Stimulated activated CD4-positive, alpha-beta T cell treated with anti-CD3 and anti-CD28 coated beads, Interleukin-2, amount 100 ng/mL, for 24 hours (primary cell): ENCODE measurements at regions not wholly inside any gene's neighbourhood (a gene's known extent, or its start where the extent isn't known, plus 50 kb on each side); places are given as distances from the start of the nearest gene placed in this dataset.

ENCODE experiments used
- DNase-seq, 2 donors: peaks; one replicate each; pipeline ENCODE4 v3.0.0-alpha.2; 2020

- no peak for DNase-seq
These were observed 74.3 kb downstream of the KCNF1 start for GRCh38 chr2:10985901-10986535.

GRCh38 chr2:10987439-10987838, 75.7 kb downstream of the KCNF1 start:
- DNase-seq = no peak

- DNase-seq = no peak
These were observed 76.1 kb downstream of the KCNF1 start for GRCh38 chr2:10987861-10988260.

DNA sequence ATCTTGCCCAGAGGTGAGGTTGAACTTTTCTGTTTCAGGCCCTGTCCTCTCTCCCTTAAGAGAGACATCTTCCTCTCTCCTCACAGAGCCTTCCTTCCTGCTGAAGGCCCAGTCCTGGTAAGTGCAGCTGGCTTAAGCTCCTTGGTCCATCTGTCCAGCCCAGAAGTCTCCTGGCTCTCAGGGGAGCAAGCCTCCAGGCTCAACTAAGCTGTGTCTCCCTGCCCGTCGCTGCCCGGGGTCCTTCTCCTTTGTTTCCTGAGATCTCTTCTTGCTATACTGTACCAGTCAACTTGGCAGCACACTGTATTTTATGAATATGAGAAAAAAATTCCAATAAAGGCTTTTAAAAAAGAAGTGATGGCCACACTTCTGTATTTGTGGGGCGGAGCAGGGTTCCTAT, 77.4 kb downstream of the KCNF1 start:
- DNase-seq = no peak

- no peak for DNase-seq
These were observed 78.0 kb downstream of the KCNF1 start for GRCh38 chr2:10989782-10990181.

DNA sequence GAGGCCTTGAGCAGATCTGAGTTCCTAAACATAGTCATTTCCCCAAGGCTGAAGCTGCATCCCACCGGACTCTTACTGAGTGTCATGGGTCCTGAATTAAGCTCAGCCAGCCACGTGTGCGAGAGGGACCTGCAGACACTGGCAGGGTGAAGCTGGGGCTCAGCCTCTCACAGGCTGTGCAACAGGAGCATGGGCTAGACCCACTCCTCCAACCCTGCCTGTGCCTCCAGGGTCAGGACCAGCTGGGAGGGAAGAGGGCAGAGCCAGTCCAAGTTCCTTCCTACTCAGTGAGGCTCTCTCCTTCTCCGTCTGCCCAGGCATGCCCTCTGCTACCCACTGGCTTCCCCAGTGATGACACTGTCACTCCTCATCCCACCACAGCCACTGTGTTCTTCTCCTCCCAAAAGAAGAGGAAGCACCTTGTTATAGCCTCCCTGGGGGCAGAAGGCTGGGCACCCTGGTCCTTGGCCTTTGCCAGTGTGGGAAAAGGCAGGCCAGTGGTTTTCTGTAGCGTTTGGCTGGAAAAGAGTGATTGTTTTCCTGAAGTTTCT, 78.9 kb downstream of the KCNF1 start:
- no peak for DNase-seq

DNA sequence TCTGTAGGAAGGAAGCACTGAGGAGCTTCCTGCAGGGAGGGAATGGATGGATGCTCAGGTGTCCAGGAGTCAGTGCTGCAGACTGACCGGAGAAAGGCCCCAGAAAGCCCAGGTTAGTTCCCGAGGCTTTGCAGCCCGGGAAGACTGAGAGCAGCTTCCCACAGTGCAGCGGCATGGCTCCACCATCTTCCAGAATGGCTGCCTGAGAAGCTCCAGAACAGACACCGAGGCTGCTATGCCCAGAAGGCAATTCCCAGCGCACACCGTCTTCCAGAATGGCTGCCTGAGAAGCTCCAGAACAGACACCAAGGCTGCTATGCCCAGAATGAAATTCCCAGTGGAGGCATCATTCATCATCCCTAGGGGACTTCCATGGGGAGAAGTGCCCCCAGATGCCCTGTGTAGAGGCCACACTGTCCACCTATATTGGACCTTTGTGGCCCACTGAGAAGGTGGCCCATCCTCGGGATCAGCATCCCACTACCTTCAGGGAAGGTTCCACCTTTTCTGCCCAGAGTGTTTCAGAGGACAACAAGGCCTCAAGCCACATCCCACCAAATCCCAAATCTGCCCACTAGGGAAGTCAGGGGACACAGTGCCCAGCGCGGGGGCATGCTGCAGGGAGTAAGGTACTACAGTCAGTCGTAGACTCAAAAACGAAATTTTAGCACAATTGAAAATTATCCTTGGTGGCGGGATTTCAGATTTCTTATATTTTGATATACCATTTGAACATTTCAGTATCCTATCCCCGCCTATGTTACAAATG, 80.5 kb downstream of the KCNF1 start:
- no peak for DNase-seq

DNA sequence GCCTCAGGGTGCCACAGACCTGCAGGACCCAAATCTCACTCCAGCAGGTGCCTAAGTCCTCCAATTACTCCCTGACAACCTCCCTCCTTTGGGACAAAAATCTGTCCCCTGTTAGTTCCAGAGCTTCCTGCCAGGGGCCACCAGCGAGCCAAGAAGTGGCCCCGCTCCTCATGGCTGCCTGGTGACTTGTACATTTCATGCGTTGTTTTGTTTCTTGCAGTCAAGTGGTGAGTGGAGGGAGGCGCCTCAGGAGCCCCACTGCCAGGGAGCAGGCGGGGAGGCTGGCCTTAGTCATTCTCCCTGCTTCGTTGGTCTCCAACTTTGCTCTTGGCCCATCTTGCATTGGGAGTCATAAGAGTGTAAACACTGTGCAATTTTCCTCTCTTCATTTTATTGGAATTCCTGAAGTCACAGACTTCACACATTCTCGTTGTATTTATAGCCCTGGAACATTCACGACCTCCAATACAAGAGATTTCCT, 81.3 kb downstream of the KCNF1 start:
- DNase-seq = no peak

GRCh38 chr2:10995366-10995970, 83.7 kb downstream of the KCNF1 start:
- no peak for DNase-seq

DNA sequence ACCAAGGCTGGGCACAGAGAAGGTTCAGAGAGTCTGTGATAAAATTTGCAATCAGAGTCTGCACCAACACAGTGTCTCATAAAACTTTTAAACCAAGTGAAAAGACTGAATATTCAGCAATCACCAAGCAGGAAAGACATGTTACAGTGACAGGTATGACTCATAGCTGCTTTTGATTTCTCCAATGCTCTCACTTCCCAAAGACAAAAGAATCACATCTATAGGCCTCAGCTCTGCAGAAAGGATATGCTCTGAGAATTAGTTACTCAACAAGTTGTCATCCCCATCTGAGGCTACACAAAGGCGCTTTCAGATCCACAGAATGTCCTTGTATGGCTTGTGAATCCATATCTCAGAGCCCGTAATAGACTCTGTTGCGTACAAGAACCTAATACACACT, 92.5 kb downstream of the KCNF1 start:
- no peak for DNase-seq

DNA sequence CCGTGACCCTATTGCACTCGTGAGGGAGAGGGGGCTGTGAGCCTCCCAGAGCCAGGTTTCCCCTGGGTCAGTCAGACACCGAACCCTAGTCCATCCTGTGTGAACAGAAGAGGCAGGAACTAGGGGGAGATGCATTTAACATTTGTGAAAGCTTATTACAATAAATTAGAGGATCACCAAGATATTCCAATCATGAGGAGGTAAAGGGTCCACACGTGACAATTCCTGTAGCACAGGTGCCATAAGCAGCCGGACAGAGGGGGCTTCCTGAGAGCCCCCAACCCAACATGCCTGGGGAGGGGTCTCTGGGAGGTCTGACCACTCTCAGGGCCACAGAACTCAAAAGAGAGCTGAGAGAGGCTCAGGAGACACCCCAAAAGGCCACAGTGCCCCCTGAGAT, 93.3 kb downstream of the KCNF1 start:
- DNase-seq = no peak

- no peak for DNase-seq
These were observed 94.5 kb downstream of the KCNF1 start for GRCh38 chr2:11006191-11006590.

DNA sequence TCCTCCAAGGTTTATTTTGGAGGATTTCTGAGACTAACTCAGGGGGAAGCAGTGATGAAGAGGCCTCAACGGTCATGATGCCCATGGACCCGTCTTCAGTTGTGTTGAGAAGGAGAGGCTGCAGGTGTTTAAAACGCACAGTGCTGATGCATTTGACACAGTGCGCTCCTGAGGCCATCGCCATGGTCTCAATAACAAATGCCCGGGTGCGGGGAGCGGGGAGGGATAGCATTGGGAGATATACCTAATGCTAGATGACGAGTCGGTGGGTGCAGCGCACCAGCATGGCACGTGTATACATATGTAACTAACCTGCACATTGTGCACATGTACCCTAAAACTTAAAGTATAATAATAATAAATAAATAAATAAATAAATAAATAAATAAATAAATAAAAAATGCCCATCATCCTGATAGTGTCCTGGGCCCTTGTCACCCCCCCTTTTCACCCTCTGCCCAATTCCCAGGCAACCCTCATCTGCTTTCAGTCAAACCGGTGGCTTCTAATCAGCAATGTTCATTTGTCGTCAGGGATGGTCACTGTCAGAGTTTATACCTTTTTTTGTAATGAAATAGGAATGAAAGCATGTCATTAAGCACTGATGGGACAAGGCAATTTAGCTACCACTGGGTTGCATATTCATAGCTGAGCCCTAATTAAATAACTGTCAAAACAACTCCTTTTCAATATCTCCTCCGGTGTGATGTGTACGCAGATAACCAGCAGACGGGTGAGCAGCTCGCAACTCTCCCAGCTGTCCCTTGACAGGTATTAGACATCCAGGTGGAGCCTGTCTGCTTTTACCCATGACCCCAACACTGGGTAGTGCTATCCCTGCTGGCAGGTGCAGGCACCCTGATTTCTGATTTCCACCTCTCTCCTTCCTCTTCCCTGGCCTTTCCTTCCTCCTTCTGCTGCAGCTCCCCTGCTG, 95.9 kb downstream of the KCNF1 start:
- DNase-seq = no peak

GRCh38 chr2:11008773-11009172, 97.0 kb downstream of the KCNF1 start:
- DNase-seq = no peak

DNA sequence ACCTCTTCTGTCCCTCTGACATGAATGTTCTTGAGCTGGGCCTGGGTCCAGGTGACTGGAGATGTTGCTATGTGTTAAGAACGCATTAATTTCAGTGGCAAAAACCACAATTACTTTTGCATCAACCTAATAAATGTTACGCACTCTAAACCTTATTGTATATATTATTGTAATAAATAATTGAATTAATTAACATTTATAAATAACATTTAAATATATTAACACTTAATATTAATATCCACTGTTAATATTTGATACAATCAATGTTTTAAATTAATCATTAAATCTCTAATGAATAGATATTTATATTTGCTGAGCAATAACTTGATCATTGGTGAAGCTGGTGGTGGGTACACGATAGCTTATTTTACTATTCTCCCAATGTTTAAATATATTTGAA, 97.4 kb downstream of the KCNF1 start:
- DNase-seq = no peak

DNA sequence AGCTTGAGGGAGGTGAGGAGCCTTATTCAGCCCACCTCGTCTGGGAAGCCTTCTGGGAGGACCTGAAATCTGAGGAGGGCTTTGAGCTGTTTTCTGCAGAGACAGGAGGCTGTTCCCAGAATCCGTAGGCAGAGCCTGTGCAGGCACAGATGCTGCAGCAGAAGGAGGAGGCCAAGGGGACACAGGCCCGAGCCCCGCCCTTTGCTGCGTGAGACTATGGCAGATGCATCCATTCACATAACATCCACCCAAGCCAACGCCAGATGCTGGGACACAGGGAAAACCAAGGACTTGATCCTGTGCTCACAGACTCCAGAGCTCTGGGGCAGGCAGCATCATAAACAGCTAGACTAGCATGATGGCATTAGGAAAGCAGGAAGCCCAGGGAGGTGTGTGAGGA, 98.2 kb downstream of the KCNF1 start:
- no peak for DNase-seq

DNA sequence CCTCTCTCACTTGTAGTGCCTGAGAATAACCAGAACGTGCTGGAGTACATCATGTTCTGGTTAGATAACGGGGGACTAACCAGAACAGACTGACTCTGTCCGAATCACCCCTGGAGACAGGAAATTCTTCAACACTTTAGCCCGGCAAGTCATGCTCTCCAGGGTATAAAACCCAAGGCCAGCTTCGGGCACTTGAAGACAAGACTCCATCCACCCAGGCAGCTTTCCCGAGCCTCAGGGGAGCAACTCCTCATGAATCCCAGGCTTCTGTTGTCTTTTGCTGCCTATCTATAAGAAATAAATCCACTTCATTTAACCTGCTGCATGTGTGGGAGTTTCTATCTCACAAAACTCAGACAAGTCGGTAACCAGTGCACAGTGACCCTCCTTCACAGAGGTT, 99.6 kb downstream of the KCNF1 start:
- no peak for DNase-seq

GRCh38 chr2:11012131-11012693, 100.5 kb downstream of the KCNF1 start:
- no peak for DNase-seq

GRCh38 chr2:11013196-11013595, 101.5 kb downstream of the KCNF1 start:
- DNase-seq = no peak

GRCh38 chr2:11014026-11014425, 102.3 kb downstream of the KCNF1 start:
- DNase-seq = no peak

DNA sequence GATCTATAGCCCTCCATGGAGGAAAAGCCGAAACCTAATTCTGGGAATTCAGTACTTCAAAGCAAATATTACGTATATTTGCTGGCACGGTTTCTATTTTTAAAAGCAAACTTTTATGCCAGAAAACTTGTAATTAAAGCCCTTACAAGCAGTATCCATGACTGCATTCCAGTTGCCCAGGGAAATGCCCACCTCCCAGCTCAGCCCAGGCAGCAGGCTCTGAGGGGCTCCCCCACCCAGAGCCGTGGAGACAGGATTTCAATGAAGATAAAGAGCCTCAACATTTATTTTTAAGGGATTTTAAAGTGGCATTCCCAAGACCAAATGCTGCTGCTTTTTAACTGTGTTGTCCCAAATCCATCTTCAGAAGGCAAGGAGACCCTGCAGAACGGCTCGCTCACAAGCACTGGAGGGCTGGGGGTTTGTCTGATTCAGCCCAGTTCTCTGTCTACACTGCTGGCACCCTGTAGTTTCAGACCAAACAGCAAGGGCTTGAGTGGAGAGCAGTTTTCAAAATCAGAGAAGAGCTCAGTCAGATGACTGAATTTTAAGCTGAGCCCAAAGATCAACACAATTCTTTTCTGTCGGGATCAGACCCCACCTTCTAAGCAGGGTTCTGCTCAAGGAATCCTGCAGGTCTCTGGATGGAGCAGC, 105.1 kb downstream of the KCNF1 start:
- DNase-seq = no peak

- no peak for DNase-seq
These were observed 106.2 kb downstream of the KCNF1 start for GRCh38 chr2:11017921-11018320.
